NCI-H2196 (cell line): ENCODE measurements at regions not wholly inside any gene's neighbourhood (a gene's known extent, or its start where the extent isn't known, plus 50 kb on each side); places are given as distances from the start of the nearest gene placed in this dataset.

ENCODE experiments used
- DNase-seq: peaks from one replicate; lab custom pipeline; 2025; ENCODE audit not compliant: unreplicated experiment; lab: John Stamatoyannopoulos, UW

- DNase-seq, result no peak
Measured at GRCh38 chr4:141395919-141396318, 175.2 kb downstream of the ZNF330 start.

GRCh38 chr4:141402712-141403111 is 182.0 kb downstream of the ZNF330 start:
- no peak for DNase-seq

- no peak for DNase-seq
Measured at GRCh38 chr4:141403782-141404181, 183.1 kb downstream of the ZNF330 start.

GRCh38 chr4:141406237-141406636 is 185.5 kb downstream of the ZNF330 start:
- DNase-seq, result no peak

DNA sequence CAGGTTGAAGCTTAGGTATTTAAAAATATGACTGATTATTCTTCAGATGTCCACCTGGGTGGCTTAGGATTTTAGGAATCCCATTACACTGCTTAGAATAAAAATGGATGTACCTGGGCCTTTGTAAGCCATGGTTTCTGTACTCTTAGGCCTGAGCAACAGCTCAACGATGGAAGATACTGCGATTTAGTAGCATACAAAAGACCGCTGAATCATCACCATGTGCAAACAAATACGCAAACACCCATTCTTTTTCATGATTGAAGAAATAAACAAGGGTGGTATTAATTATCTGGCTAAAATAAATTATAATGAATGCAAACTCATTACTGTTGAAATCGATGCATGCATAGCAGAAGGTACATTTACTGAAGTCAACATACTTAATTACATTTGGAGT is 188.9 kb downstream of the ZNF330 start:
- no peak for DNase-seq

GRCh38 chr4:141410839-141411238 is 190.1 kb downstream of the ZNF330 start:
- DNase-seq, result no peak

- DNase-seq, result no peak
Measured at GRCh38 chr4:141411936-141412335, 191.2 kb downstream of the ZNF330 start.

GRCh38 chr4:141413366-141413765 is 192.7 kb downstream of the ZNF330 start:
- no peak for DNase-seq

- no peak for DNase-seq
Measured at GRCh38 chr4:141415651-141416050, 195.0 kb downstream of the ZNF330 start.

- DNase-seq, result no peak
Measured at GRCh38 chr4:141416219-141416618, 195.5 kb downstream of the ZNF330 start.

GRCh38 chr4:141416677-141417363 is 196.1 kb downstream of the ZNF330 start:
- no peak for DNase-seq

DNA sequence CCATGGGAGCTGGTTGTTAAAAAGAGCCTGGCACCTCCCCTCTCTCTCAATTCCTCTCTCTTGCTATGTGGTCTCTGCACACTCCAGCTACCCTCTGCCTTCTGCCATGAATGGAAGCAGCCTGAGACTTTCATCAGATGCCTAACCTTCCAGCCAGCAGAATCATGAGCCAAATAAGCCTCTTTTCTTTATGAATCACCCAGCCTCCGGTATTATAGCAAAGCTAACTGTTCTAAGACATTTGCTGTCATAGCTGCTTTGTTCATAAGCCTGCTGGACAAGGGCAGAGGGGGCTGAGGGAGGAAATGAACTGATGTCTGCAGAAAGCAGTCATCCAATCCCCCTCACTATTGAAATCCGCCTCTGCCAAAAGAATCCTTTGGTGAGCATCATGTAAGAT is 196.7 kb downstream of the ZNF330 start:
- DNase-seq, result no peak

- no peak for DNase-seq
Measured at GRCh38 chr4:141425124-141425523, 204.4 kb downstream of the ZNF330 start.

- DNase-seq, result no peak
Measured at GRCh38 chr4:141427726-141428296, 207.1 kb downstream of the ZNF330 start.

DNA sequence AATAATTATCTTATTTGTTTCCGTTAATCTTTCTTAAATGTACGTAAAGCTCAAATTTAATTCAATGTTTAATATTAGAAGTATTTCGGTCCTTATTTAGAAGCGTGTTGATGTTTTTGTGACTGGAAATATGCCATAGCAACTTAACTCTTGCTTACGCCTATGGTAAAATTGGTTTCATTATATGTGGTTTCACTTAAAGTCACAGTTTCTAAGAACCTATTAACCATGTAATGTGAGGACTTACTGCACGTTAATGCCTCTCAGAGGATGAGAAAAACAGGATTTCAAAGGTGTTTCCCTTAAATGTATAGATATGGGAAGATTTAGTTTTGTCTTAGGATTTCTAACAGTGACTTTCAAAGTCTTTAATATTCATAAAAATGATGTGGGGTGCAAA is 206.4 kb upstream of the IL15 start:
- no peak for DNase-seq

GRCh38 chr4:141430686-141431085 is 205.7 kb upstream of the IL15 start:
- no peak for DNase-seq

GRCh38 chr4:141432000-141432712 is 204.2 kb upstream of the IL15 start:
- DNase-seq, result no peak

DNA sequence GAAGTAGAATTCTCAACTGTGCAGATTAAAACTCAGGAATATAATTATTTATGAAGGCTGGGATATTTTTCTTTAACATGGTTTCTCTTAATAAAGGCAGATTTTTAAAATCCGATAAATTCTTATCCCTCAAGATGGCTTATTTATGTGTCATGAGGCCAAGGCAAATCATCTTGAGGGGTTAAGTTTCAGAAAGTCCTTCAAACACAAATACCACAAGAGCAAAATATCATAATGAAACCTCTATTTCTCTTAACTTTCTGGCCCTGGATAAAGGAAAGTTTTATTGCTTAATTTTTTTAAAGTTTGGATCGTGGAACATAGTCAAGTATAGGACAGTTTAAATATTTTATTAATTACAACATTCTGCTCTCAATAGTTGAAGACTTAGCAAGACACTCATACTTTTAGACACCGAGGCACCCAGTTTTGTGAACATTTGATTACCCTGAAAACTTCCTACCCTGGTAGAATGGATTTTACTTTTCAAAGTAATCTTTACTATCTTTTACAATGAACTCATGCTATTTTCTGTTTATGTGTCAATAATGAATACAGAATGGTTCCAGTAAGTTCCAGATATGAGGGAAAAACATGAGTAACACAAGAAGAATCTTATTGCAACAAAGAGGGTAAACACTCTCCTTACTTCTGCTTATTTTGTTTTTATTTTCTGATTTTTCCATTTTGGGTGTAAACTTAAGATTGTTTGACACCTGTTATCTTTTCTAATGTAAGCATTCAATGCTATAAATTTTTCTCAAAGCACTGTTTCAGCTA is 200.7 kb upstream of the IL15 start:
- no peak for DNase-seq

DNA sequence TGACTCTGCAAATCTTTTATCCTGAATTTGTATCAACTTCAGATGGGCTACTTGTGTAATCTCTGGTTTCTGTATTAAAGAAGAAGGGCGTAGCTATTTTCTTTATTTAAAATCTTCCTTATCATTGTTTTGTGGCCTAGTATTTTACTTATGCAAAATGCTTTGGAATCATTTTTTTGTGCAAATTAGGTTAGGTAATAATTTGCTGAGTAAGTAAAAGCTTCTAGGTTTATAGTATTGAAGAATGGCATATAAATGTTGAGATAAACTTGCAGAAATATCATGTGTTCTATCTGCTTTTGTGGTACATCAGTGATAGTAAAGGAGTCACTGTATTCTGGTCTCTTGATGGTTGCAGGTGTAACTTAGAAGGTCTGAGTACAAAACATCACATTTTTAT is 197.2 kb upstream of the IL15 start:
- DNase-seq, result no peak

DNA sequence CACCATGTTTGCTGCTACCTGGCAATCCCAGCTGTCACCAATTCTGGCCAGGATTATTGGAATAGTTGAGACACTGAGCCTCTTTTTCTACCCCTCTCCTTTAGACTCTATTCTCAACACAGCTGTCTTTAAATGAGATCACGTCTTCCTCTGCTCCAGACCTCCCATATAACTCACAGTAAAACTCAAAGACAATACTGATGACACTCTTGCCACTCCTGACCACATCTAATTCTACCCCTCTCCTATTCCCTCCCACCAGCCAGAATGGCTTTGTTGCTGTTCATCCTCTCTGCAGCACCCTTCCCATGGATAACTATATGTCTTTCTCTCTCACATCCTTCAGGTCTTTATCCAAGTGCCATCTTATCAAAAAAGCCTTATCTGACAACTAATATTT is 188.6 kb upstream of the IL15 start:
- DNase-seq, result no peak

- DNase-seq, result no peak
Measured at GRCh38 chr4:141448490-141448889, 187.9 kb upstream of the IL15 start.

DNA sequence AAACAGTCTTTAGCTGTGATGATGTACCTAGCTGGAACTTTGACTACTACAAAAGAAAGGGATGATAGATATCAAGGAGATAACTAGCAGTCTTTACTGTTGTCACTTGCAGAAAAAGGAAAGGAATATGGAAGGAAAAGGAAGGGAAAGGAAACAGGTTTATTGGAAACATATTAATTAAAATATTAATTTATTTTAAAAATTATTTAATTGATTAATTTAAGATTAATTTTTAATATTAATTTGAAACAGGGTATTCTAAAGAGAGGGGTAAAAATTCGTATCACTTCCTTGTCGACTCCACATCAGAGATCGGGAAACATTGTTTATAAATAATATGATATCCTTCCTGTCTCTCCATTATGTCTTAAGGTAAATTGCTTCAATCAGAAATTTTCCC is 186.5 kb upstream of the IL15 start:
- DNase-seq, result no peak
